HUDEP-2 (cell line): ENCODE measurements at regions not wholly inside any gene's neighbourhood (a gene's known extent, or its start where the extent isn't known, plus 50 kb on each side); places are given as distances from the start of the nearest gene placed in this dataset.

Experiments used
- DNase-seq, 76 experiments: peaks; one replicate each; lab custom pipeline; 2025; ENCODE audit not compliant: unreplicated experiment in 76 of 76; lab: John Stamatoyannopoulos, UW

DNA sequence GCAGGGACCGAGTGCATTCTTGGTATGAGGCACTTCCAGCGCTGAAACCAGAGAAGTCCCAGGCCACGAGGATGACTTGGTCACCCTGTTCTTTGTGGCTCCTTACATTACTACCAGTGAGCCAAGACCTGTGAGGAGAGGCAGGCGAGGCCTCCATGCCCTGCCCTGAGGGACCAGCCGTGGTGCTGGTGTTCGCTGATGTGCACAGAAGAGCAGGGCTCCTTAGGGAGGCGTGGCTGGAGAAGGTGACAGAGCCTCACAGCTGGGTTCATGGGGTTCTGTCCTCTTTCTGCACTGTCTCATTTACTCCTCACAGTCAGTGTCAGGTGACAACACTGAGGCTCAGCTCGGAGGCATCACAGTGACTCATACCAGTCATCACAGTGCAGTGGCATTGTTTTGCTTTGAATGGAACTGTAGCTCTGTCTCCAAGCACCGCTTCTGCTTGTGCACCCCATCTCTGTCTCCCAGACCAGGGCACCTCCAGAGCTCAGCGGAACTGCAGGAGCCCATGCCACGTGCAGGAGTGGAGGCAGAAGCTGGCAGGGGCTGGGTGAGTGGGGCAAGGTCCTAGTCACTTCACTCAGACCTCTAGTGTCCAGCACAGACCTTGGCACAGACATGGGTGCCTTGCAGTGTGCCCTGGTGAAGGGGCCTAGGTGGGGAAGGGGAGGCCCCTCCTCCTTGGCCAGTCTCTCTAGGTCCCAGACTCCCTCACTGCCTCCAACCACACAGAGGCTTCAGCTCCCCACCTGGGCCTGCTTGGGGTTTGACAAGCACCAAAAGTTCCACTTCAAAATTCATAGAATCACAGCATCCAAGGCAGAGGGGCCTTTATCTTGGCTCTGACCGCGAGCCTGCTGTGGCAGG is 310.9 kb downstream of the MATN1 start:
- no peak for DNase-seq

GRCh38 chr1:30411206-30411605 is 312.2 kb downstream of the MATN1 start:
- DNase-seq, result no peak

DNA sequence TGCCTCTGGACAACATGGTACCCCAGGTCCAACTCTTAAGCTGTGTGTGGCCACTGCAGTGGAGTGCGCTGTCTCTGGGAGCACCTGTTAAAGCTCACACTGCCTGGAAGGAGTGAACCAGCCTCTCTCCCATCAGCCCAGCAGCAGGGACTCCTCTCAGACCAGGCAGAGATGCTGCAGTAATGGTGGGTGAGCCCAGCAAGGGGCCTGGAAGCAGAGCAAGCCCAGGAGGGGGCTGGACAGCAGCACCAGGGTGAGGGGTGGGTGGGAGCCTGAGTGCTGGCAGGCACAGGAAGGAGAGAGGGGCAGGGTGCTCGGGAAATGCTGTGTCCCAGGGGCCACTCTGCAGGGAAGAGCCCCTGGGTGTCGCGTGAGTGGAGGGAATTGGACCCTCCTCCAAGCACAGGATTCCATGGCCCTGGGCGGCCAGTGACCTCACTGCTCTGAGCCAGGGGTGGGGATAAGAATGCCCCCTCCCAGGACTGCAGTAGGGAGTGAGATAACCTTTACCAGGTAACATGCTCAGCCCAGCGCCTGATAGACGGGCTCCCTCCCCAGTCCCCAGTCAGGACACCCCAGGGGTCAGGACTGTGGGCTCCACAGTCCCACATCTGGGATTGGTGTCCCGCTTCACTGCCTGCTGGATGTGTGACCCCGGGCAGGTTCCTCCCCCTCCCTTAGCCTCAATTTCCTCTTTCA is 313.1 kb downstream of the MATN1 start:
- DNase-seq, result no peak

DNA sequence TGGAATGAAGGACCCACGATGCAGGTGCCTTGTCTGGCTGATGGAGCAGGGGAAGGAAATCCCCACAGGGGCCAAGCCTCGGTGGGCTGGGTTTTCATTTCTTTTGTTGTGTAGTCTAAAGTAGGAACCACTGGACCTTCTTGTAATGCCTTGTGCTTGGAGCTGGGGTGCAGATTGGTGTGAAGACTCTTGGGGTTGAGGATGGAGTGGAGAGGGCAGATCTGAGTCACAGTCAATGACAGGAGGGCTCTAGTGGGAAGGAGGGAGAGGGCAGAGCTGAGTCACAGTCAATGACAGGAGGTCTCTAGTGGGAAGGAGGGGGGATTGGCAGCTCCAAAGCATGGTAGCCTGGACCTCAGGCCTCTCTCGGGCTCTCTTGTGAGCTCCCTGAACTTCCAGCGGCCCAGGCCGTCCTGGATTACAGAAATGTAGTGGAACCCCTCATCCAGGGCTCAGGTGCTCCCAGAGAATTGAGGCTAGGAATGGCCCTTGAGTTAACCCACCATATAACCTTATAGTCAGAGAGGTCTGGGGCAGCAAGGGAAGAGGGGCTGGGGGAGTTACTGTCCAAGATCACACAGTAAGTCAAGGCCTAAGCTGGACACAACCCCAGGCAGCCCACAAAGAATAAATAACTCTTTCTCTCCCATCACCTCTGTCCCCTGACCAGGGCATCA is 313.8 kb downstream of the MATN1 start:
- DNase-seq, result no peak

- no peak for DNase-seq
Measured at GRCh38 chr1:30407865-30408580, 315.4 kb downstream of the MATN1 start.

- DNase-seq, result no peak
Measured at GRCh38 chr1:30406996-30407864, 316.2 kb downstream of the MATN1 start.

DNA sequence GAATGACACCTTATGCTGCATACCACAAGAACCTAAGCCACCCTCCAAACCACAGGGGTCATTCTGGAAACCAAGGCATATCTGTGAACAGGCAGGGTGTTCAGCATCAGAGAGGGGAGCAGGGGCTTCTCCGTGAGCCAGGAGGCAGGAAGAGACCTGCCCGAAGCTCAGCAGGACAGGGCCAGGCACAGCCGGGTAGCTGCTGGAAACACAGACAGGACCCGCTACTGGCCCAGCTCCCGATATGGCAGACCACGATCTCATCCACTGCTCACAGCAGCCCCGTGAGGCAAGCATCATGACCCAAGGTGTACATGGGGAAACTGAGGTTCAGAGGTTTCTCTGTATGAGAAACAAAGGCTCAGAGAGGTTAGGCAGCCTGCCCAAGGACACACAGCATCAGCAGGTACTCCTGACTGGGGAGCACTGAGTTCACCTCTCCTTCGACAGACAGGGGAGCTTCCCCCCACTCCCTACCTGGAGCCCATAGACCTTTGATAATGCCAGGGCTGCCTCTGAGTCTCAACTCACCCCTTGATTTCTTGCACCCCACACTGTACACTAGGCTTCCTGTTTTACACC is 317.7 kb downstream of the MATN1 start:
- no peak for DNase-seq

GRCh38 chr1:30405081-30405480 is 318.3 kb downstream of the MATN1 start:
- DNase-seq, result no peak

GRCh38 chr1:30404341-30404740 is 319.0 kb downstream of the MATN1 start:
- DNase-seq, result no peak

GRCh38 chr1:30403726-30404125 is 319.7 kb downstream of the MATN1 start:
- no peak for DNase-seq

- DNase-seq, result no peak
Measured at GRCh38 chr1:30403061-30403645, 320.2 kb downstream of the MATN1 start.

DNA sequence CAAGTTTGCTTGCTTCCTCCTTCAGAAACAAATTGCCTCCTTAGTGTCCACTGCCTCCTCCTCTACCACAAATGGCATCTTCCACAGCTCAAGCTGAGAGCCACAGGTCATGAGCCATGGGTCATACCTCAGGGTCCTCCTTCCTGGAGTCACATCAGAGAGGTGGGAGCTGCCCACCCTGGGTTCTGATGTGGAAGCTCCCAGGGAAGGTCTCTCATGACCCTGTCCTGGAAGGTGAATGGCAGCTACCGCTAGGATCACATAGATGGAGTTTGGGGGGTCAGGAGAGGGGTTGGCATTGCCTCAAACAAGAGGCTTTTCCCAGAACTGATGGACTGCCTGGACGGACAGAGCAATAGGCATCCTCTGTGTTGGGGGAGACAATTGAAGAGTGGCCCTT is 321.4 kb downstream of the MATN1 start:
- DNase-seq, result no peak

GRCh38 chr1:30400507-30400906 is 322.9 kb downstream of the MATN1 start:
- no peak for DNase-seq

GRCh38 chr1:30399026-30399425 is 324.4 kb downstream of the MATN1 start:
- DNase-seq, result no peak

GRCh38 chr1:30397576-30397975 is 325.8 kb downstream of the MATN1 start:
- no peak for DNase-seq

DNA sequence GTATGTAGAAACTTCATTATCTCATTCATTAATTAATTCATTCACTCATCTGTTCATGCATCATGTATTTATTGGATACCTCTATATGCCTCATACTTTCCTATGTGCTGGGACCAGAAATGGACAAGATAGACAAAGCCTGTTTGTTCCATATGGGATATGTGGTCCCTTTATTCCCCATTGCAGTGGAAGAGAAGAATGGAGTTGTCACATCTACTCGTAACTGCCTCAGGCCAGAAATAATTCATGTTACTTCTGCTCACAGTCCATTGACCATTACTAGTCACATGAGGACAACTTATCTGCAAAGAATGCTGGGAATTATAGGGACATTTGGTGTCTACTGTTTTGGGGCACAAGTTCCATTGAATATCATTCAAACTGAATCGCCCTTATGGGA is 327.8 kb downstream of the MATN1 start:
- DNase-seq, result no peak

DNA sequence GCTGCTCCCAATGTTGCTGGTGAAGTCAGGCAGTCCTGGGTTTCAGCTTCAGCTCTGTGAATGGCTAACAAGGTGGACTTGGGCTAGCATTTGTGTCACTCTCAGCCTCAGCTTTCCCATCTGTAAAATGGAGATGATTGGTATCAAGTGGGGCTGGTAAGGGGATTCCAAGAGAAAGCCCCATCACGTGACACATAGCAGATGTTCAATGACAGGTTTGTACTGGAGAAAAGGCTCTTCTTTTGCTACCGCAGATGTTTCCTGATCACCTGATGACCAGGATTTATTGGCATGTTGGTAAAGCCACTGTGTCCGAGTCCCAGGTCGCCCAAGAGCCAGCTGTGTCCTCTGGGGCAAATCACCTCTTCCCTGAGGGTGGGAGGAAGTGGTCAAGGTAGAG is 335.0 kb downstream of the MATN1 start:
- no peak for DNase-seq

GRCh38 chr1:30386156-30386926 is 337.0 kb downstream of the MATN1 start:
- DNase-seq, result no peak
